ENCODE measurements at regions not wholly inside any gene's neighbourhood (a gene's known extent, or its start where the extent isn't known, plus 50 kb on each side); places are given as distances from the start of the nearest gene placed in this dataset.
A peak's percentile ranks its signal among the peaks of the same experiment; 100 is the strongest.

DNA sequence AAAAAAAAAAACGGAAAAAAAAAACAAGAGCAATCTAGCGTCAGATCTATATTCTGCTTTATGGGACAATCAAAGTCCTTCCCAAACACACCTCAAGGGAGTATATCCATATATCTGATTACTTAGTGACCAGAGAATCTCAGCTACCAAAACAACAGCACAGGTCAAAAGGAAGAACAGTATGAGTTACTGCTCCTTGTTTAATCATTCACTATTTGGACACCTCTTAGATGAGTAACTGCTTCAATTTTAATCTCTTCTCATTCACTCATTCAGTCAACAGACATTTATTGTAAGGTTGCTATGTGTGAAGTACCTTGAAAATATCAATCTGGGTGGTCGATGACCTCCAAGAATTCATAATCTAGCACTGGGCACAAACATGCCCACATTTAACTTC lies 193.2 kb downstream of the IRS2 start:
- DNase-seq (ENCODE audit: low spot score in 2 of 2) (no peak), ATAC-seq (no peak)
- Mint-ChIP-seq H3K36me3 (peaks cover 0 to 7% of the 10 kb centered on the region in 2 donors), H3K9me3 (no peaks in the 10 kb centered on the region), H3K27ac (no peak overlapping the region)

DNA sequence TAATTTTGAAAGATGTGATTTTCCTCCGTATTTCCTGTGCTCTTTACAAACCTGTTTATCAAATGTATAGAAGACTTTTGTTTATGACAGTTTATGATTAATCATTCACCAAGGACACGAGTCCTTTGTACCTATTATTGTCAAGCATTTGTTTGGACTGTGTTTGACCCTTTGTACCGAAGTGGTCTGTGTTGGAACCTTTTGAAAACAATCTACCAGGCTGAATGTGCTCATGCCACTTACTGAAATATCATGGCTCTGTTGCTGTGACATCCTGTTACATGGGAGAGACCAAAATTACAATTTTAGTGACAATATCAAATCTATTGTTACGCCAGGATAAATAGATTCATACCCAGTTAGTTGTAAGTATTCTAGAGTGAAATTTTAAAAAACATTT lies 193.6 kb downstream of the IRS2 start:
- Mint-ChIP-seq H3K36me3 (peaks cover 0 to 7% of the 10 kb centered on the region in 2 donors), H3K27ac (no peak overlapping the region), H3K9me3 (no peaks in the 10 kb centered on the region)
- DNase-seq (ENCODE audit: low spot score in 2 of 2) (no peak), ATAC-seq (no peak)

DNA sequence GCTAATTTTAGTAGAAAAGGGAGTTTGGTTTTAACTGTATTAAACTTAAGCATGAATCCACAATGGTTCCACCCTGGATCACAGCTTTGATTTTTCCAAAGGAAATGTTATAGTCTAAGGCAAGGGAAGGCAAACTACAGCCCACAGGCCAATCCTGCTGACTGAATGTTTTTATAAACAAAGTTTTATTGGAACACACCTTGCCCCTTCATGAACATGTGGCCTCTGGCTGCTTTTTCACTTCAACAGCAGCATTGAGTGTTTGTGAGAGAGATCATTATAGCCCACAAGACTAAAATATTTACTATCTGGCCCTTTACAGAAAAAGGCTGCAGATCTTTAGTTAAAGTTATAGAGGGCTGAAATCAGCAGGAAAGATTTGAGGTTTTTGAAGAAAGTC lies 198.7 kb downstream of the IRS2 start:
- H3K36me3 Mint-ChIP-seq, result peaks cover 0 to 7% of the 10 kb centered on the region in 2 donors
- H3K27ac Mint-ChIP-seq, result no peak overlapping the region
- no peaks in the 10 kb centered on the region for H3K9me3 Mint-ChIP-seq
- DNase-seq (ENCODE audit: low spot score in 2 of 2) (no peak), ATAC-seq (no peak)

DNA sequence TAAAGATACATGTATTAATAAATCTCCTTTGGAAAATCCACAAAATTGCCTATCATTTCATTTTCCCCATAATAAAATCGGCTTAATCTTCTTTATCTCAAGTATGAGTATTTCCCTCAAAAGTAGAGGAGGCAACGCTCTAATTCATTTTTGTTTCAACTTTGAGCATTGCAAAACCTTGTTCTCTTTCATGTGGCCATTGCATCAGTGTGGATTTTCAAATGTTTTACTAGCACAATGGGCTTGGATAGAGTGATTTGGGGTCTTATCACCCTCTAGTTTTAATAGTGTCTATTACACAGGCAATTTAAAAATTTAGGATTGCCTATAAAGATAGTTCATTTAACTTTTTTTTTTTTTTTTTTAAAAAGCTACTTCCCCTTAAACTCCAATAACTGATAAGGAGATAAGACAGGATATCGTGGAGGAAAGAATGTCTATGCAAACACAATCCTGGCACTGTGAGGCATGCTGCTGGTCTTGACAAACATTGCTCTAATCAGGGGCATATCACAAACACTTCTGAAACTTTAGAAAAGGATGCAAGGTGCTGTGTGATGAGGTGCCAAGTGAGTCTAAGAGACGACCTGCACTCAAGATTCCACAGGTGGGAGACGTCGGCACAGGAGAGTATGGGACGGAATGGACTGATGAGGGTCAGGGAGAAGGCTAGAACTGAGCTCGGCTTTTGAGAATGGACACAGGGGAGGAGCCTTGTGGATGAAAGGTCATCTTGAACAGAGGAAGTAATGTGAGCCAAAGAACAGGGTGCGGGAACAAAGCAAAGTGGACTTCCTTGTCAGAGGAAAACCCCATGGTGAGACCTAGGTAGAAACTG lies 199.7 kb downstream of the IRS2 start:
- DNase-seq (ENCODE audit: low spot score in 2 of 2) (no peak), ATAC-seq (no peak)
- Mint-ChIP-seq H3K36me3 (peaks cover 0 to 7% of the 10 kb centered on the region in 2 donors), H3K9me3 (no peaks in the 10 kb centered on the region), H3K27ac (no peak overlapping the region)

DNA sequence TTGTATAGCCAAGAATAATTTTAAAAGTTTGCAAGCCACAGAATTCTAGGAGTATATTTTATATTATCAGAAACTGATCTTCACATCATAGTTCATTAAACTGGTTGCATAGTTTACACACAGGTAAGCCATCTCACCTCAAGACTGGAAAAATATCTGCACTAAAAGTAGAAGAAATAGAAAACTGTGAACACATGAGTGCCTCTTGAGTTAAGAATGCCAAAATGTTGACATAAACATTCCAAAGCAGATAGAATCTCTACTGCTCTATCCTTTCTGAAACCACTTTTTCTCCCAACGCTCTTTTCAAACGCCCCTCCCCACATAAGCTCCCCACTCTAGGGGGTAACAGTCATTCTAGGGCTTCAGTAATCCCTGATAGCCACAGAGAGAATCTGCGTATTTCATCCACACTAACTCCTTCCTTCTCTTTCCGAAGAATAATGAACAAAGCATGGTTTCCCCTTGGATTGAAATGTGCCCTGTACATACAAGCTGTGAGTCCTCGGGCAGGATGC lies 201.5 kb downstream of the IRS2 start:
- ATAC-seq (no peak), DNase-seq (ENCODE audit: low spot score in 2 of 2) (no peak)
- Mint-ChIP-seq H3K27ac (no peak overlapping the region), H3K36me3 (peaks cover 0 to 7% of the 10 kb centered on the region in 2 donors), H3K9me3 (peaks cover 5 to 6% of the 10 kb centered on the region in 2 donors)

DNA sequence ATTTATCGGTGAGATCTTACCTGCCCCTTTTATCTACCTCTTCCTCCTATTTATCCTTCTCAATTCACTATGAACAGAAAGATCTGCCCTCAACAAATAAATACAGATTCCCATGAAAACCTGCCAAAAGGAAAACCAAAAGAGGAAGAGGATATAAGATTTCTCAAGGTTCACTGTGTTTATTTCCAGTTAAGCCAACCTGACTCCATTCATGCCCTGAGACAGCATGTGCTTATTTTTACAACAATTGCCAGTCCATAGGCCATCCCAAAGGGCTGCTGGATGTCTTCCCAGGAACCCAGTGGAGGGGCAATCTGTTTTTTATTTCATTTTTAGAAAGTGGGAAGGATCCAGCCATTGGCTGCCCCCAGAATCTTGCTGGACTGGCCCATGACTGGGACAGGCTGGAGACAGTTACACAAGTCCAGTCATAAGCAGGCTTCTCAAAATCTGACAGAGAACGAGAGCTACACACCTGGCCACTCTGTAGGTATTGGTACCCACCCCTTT lies 209.1 kb downstream of the IRS2 start:
- no peaks in the 10 kb centered on the region for H3K36me3 Mint-ChIP-seq
- DNase-seq (ENCODE audit: low spot score in 2 of 2) (no peak), ATAC-seq (no peak)
- no peak overlapping the region for H3K27ac Mint-ChIP-seq
- peaks cover 5 to 6% of the 10 kb centered on the region in 2 donors for H3K9me3 Mint-ChIP-seq

DNA sequence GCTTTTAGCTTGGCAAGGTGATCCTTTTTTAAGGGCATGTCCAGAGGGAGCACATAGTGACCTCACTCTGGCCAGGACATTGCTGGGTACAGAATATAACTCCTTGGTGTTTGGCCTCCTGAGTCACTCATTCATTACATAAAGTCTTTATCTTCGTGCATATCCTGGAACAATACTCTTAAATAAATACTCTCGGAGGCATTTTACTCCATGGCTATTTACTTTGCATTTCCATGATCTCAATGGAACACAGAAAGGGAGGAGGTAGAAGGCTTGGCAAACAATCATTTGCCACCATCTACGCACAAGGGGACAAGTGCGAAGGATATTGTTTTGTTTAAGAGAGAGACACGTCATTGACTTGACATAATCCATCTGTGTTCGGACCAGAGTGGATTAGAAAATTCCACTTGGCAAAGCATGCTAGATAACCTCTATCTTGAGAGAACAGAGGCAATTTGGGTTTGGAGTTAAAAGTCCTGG lies 210.0 kb downstream of the IRS2 start:
- Mint-ChIP-seq H3K36me3 (no peaks in the 10 kb centered on the region), H3K27ac (no peak overlapping the region), H3K9me3 (peaks cover 3 to 4% of the 10 kb centered on the region in 2 donors)
- no peak for ATAC-seq
- no peak for DNase-seq (ENCODE audit: low spot score in 2 of 2)

DNA sequence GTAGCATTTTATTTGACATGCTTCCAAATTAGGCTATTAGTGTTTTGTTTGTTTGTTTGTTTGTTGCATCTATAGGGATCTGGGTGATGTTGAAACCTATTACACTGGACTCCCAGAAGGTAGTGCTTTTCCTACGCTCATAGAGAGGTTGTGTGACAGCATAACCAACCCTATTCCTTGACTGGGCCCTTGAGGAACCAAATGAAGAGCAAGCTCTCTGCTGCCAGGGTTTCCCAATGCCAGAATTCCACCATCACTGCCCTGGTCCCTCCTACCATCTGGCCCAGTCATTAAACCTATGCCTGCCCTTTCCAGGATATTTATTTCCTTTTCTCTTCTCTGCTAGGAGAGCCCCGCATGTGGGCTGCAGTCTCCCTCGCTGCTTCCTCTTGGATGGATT lies 210.6 kb downstream of the IRS2 start:
- no peak for ATAC-seq
- Mint-ChIP-seq H3K9me3 (no peaks in the 10 kb centered on the region), H3K36me3 (no peaks in the 10 kb centered on the region), H3K27ac (no peak overlapping the region)
- DNase-seq (ENCODE audit: low spot score in 2 of 2), result no peak

DNA sequence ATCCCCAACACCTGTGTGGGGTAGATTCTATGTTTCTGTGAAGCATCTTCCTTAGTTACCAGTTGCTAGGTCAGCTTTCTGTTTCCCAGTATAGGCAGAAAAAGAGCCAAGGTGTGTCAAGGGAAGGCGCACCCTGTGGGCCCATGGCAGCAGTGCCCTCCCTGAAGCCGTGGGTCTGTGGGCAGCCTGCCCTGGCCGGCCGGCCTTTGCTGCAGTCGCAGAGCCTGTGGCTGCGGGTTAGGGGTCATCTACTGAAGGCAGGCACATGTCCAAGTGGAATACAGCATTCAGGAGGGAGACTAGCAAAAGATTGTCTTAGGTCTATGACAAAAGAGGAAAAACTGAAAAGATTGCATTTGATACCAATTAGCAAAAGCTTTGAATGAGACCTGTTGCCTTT lies 214.0 kb downstream of the IRS2 start:
- Mint-ChIP-seq H3K27ac (no peak overlapping the region), H3K9me3 (no peaks in the 10 kb centered on the region), H3K36me3 (no peaks in the 10 kb centered on the region)
- ATAC-seq (no peak), DNase-seq (ENCODE audit: low spot score in 2 of 2) (no peak)

DNA sequence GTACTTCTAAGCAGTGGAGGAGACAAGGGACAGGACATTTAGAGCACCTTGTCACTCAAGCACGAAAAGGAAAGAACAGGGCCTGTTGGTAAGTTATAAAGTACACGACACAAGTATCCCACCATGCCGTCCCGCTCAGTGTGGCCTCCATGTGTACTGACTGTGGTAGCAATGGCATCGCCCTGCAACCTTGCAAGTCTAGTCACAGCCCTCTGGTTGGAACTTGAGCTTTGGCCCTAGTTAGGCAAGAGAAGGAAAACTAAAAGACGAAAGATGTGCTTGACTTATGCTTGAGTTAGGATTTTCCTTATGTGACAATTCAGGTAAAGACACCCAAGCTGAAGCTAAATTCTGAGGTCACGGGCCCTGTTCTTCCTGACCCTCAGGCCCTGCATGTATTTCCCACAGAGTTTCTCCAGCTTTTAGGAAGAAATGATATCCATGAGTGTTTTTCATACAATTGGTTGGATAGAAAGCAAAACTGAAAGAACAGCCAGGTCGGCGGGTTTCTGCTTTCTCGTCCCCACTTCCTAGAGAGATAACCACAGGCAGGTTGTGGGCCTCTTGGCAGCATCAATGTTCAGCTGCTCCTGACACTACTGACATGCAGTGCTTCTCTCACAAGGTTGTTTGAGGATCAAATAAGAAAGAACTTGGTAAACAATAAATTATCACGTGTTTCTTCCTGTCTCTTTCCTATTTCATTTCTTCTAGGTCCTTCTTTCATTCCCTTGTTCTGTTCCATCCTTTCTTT lies 216.2 kb downstream of the IRS2 start:
- Mint-ChIP-seq H3K27ac (peak overlapping the region in 1 of 2 donors; percentile 46), H3K36me3 (no peaks in the 10 kb centered on the region), H3K9me3 (no peaks in the 10 kb centered on the region)
- ATAC-seq (peak; percentile 71 to 78), DNase-seq (ENCODE audit: low spot score in 2 of 2) (peak in 1 of 2 donors; percentile 11)

DNA sequence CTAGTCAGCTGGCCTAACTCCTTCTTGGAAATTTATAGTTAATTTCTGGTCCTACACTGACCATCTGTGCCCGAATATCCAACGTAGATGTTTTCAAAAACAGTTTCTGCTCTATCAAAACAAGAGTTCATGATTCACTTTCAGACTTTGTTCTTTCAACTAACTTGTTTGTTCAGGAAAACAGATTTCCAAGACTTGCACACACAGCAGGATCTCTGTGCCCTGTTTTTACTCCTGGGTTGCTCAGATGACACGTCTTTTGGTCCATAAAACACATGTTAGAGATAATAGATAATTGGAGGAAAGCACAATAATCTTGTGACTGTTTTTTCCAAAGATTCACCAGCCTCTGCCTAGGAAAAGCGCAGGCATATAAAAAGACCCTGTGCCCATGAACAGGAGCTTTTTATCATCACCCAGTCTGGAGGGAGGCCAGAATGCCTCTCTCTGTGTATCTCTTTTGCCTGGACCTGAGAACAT lies 218.0 kb downstream of the IRS2 start:
- ATAC-seq (no peak), DNase-seq (ENCODE audit: low spot score in 2 of 2) (no peak)
- no peaks in the 10 kb centered on the region for H3K9me3 Mint-ChIP-seq
- H3K36me3 Mint-ChIP-seq, result no peaks in the 10 kb centered on the region
- no peak overlapping the region for H3K27ac Mint-ChIP-seq

DNA sequence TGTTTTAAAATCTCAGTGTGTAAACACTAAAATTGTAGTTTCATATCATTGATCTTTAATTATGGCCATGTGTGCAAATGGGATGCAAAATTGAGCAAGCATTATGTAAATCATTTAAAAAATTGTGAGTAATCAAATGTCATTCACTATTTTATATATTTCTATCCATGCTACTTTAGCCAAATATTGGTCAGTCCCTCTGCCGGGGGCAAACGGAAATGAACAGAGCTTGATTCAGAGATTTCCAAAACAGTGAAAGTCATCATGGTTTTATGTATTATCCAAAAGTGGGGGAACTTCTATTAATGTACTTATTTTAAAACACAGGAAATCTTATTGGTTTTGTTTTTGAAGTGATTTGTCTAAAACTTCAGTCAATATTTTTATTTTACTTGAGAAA lies 219.1 kb downstream of the IRS2 start:
- no peak for DNase-seq (ENCODE audit: low spot score in 2 of 2)
- no peak overlapping the region for H3K27ac Mint-ChIP-seq
- H3K9me3 Mint-ChIP-seq, result no peaks in the 10 kb centered on the region
- H3K36me3 Mint-ChIP-seq, result no peaks in the 10 kb centered on the region
- ATAC-seq, result no peak

DNA sequence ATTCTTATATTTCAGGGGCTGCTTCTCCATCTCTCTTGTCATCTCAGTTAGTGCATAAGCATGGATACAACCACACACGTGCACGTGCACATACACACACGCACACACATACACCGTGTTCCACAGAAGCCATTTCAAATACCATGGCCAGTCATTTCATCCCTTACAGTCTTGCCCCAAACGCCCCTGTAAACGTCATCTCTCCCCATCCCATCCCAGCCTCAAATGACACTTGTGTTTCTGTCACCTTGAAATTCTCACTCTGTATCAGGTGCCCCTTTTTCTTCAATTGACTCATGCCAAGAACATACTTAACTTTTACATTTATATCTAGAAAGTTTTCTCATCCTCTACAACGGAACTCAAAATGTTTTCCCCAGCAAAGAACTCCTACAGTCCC lies 220.5 kb downstream of the IRS2 start:
- Mint-ChIP-seq H3K27ac (no peak overlapping the region), H3K9me3 (peaks cover 0 to 7% of the 10 kb centered on the region in 2 donors), H3K36me3 (no peaks in the 10 kb centered on the region)
- no peak for DNase-seq (ENCODE audit: low spot score in 2 of 2)
- no peak for ATAC-seq

DNA sequence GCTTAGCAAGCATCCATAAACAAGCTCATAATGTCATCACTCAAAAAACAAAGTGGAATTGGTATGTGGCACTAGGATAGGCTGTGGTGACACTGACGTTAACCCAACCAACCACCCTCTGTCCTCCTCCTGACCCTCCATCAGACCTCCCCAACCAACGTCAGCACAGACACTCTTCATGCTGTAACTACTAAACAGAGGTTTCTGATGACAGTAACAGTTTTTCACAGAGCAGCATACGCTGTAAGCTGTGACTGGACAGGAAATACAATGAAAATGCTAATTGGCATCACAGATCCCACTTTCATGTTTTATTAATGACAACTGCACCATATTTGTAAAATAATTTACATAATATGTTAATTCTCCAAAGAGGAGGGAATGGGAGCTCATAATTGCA lies 238.0 kb downstream of the IRS2 start:
- DNase-seq (ENCODE audit: low spot score in 2 of 2), result no peak
- no peak overlapping the region for H3K27ac Mint-ChIP-seq
- no peak for ATAC-seq
- H3K36me3 Mint-ChIP-seq, result no peaks in the 10 kb centered on the region
- H3K9me3 Mint-ChIP-seq, result peaks cover 0 to 3% of the 10 kb centered on the region in 2 donors

DNA sequence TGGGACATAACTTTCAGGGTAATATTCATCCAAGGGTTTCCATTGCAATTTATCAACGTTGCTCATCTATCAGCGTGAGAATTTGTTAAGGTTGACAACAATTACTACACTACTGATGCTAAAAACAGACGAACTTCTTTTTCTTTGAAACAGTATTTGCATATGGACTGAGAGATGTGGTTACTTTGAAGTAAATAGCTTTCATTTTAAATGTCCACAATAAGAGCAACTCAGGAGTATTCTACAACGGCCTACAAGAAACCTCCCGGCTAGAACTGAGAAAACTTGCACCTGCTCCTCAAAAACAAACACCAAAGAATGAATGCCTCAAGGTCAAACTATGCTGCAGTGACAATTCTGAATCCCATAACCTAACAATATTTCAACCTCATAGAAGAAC lies 238.4 kb downstream of the IRS2 start:
- ATAC-seq, result no peak
- no peak for DNase-seq (ENCODE audit: low spot score in 2 of 2)
- Mint-ChIP-seq H3K27ac (no peak overlapping the region), H3K9me3 (no peaks in the 10 kb centered on the region), H3K36me3 (no peaks in the 10 kb centered on the region)

DNA sequence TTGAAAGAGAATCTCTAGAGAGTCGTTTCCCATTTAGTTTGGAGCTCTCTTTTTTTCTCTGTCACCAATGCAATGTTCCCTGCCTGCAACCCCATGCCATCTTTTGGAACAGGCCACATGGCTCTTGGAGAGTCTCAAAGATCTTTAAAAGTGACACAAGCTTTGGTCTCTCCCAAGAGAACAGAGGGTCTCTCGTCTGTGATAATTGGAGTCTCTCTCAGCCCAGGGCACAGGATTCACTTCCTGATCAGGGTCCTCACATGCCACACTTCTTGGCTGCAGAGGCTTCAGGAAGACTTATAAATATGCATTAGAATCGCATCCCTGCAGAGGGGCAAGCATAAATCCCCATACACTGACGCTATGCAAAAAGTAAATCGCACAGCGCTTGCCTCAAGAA lies 240.5 kb downstream of the IRS2 start:
- DNase-seq (ENCODE audit: low spot score in 2 of 2) (no peak), ATAC-seq (no peak)
- H3K27ac Mint-ChIP-seq, result no peak overlapping the region
- no peaks in the 10 kb centered on the region for H3K36me3 Mint-ChIP-seq
- no peaks in the 10 kb centered on the region for H3K9me3 Mint-ChIP-seq

DNA sequence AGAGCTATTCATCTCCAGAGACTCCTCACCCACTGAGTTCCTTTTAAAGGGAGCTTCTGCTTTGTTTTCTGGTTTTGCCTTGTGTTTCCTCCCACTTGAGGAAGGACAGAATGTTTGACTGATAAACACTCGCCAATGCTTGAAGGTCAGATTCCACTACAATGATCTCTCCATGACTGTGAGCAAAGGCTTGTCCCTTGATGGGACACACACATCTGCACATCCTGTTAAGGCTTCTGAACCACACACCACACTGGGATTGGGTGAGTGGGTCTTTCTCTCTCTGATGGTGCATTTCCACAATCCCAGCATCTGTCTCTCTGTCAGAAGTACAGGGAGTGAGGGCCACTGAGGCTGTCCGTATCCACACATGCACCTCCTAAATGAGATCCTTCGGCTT lies 245.3 kb downstream of the IRS2 start:
- Mint-ChIP-seq H3K9me3 (no peaks in the 10 kb centered on the region), H3K27ac (no peak overlapping the region), H3K36me3 (no peaks in the 10 kb centered on the region)
- no peak for ATAC-seq
- no peak for DNase-seq (ENCODE audit: low spot score in 2 of 2)

Measured in activated naive CD4-positive, alpha-beta T cell treated with anti-CD3 and anti-CD28 coated beads, Interleukin-2, amount 50 U/mL, for 72 hours (primary cell).